HFF-Myc (cell line): ENCODE measurements at regions not wholly inside any gene's neighbourhood (a gene's known extent, or its start where the extent isn't known, plus 50 kb on each side); places are given as distances from the start of the nearest gene placed in this dataset.

Experiments used
- DNase-seq: peaks from one replicate; pipeline ENCODE4 v3.0.0-alpha.2; 2011; ENCODE audit warnings: low read depth; ENCODE audit errors: extremely low read depth
- H3K4me3 ChIP-seq: replicated peaks from 2 replicates; pipeline ENCODE4 v1.5.1; 2011; ENCODE audit warnings: low read depth, mild to moderate bottlenecking, control low read depth, low read length
- TF ChIP-seq, protein P1 (sequence below): IDR thresholded peaks from 2 replicates; pipeline ENCODE4 v1.5.1; 2012; ENCODE audit warnings: mild to moderate bottlenecking, low read depth, low read length, control low read depth; ENCODE audit errors: missing control alignments

DNA sequence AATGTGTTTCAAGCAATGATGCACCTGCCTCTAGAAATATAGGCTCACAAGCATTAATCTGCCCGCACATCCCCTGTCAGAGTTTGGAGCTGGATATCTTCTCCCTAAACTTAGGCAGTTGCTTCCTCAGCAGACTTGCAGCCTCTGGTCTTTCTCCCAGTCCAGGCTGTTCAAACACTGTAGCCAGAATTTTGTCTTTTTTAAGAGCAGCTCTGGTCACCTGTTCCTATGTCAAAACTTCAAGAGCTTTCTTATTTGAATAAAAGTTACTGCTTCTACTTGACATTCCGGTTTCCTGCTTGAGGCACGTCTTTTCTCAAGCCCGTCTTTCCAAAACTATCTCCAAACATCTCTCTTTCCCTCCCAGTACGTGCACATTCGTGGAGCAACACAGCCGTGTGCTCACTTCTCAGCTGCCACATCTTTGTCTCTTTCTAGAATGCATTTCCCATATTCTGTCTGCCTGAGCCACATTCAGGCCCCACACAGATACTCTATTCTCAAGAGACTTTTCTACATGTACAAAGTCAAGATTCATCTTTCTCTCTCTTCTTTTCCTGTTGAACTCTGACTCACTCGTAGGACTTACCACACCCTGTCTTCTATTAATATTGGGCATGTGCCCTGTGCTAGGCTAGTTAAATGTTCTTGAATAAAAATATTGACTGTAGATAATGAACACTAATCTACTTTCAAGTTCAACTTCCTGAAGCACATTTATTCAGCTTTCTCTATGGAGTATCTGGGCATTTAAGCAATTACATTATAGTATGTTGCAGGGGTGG, 307.7 kb upstream of the SOX2 start:
- no peak overlapping the region for H3K4me3 ChIP-seq
- no peak for DNase-seq
- TF ChIP-seq, protein P1, sequence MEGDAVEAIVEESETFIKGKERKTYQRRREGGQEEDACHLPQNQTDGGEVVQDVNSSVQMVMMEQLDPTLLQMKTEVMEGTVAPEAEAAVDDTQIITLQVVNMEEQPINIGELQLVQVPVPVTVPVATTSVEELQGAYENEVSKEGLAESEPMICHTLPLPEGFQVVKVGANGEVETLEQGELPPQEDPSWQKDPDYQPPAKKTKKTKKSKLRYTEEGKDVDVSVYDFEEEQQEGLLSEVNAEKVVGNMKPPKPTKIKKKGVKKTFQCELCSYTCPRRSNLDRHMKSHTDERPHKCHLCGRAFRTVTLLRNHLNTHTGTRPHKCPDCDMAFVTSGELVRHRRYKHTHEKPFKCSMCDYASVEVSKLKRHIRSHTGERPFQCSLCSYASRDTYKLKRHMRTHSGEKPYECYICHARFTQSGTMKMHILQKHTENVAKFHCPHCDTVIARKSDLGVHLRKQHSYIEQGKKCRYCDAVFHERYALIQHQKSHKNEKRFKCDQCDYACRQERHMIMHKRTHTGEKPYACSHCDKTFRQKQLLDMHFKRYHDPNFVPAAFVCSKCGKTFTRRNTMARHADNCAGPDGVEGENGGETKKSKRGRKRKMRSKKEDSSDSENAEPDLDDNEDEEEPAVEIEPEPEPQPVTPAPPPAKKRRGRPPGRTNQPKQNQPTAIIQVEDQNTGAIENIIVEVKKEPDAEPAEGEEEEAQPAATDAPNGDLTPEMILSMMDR = no peak

DNA sequence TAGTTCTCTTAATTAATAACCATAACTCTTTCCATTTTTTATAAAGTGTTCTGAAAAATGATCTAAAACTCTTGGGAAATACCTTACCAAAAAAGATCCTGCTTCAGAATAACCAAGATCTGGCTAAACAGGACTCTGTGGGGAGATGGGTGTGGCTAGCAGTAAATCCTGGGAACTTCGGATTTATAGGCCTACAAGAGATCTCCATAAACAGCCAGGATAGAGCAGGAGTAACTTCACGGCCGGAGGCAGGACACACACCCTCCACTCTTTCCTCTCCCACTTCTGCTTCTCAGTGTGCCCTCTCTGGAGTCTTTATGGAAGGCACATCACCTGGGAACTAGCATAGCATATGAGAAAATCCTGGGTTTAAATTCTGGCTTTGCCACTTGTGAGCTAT, 309.4 kb upstream of the SOX2 start:
- DNase-seq = no peak
- TF ChIP-seq, protein P1 = no peak
- H3K4me3 ChIP-seq = no peak overlapping the region

DNA sequence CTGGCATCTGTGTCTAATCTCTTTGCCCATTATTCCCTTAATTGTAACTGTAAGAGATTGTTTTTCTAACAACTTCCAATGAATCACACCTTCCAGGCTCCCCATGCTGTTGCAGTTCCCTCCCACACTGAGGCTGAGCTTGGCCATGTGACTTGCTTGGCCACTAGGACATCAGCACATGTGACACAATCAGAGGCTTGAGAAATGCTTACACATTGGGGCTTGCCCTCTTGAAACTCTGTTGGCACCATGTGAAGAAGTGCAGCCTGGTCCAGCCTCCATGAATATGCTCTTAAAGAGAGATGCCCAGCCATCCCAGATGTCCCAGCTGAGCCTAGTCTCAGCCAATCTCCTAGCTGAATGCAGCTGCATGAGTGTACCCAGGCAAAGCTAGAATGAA, 326.8 kb upstream of the SOX2 start:
- TF ChIP-seq, protein P1 = no peak
- H3K4me3 ChIP-seq = no peak overlapping the region
- DNase-seq = no peak

DNA sequence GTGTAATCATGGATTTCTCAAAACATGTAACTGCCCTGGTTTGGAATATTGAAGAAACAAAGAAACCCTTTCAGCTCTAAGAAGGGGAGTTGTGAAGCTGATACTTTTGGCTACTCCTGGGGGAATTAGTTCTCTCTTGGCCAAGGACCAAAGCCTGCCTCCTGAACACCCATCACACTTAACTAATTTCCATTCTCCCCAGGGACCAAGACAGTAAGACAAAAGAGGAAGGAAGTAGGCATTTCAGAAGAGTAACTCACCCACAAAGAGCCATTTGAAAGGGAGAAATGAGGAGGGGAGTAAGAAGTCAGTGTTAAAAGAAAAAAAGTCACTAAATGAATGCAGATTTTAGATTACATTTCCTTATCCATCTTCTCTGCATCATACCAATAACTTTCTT, 328.0 kb upstream of the SOX2 start:
- TF ChIP-seq, protein P1 = no peak
- H3K4me3 ChIP-seq = no peak overlapping the region
- DNase-seq = no peak

DNA sequence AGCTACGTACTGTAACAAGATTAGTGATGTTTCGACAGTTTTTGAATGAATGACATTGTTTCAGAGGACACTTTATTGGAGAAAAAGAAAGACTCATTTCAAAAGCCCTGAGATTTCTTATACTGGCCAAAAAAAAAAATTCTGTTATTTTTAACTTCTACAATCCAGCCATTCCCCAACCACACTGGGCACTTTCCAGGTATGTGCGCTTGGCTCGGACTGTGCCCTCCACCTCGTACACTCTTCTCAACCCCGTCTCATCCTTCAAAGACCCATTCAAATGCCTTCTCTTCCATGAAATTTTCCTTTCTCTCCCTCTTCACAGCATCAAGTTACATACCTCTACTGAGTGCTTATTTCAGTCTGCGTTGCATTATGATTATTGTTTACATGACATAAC, 328.5 kb upstream of the SOX2 start:
- TF ChIP-seq, protein P1 = no peak
- H3K4me3 ChIP-seq = no peak overlapping the region
- DNase-seq = no peak

DNA sequence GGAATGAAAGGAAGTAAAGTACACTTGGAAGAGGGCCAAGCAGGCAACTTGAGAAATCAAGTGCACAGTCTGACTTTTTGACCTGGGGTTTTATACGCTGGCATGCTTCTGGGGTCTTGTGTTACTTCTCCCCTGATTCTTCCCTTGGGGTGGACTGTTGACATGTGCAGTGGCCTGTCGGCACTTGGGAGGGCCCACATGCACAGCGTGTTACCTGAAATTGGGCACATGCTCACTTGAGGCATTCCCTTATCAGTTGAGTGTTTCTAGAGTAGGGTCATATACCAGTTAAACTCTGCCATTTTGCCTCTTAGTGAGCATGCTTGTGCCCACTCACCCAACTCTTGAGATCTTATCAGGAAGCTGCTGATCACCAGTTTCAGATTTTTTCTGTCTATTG, 329.1 kb upstream of the SOX2 start:
- no peak overlapping the region for H3K4me3 ChIP-seq
- TF ChIP-seq, protein P1 = no peak
- no peak for DNase-seq

DNA sequence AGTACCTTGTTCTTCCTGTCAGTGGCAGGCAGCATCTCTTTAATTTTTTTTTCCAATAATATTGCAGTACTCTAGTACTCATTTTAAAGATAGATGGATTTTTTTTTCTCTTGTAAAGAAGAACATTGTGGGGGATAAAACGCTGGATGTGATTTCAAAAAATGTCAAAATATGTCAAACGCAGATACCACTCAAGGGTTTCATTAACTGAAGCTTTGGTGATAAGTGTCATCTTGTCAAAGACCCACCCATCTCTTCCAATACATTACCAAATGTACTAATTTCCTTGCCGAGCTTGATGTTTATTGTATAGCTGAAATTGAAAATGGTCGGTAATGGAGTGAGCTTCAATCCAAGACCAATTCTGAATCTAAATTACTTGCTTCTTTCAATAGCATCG, 332.4 kb upstream of the SOX2 start:
- TF ChIP-seq, protein P1 = no peak
- no peak for DNase-seq
- no peak overlapping the region for H3K4me3 ChIP-seq
